Endothelial cell of umbilical vein (primary cell): ENCODE measurements at regions not wholly inside any gene's neighbourhood (a gene's known extent, or its start where the extent isn't known, plus 50 kb on each side); places are given as distances from the start of the nearest gene placed in this dataset.

Experiments
- EZH2 ChIP-seq: IDR thresholded peaks from 2 replicates; pipeline ENCODE4 v1.6.1; 2012; ENCODE audit warnings: borderline replicate concordance, low read depth, mild to moderate bottlenecking, moderate library complexity, low read length, inconsistent platforms; ENCODE audit not compliant: severe bottlenecking
- FOS ChIP-seq: IDR thresholded peaks from 2 replicates; pipeline ENCODE4 v1.6.1; 2011; ENCODE audit warnings: mild to moderate bottlenecking, low read length, moderate library complexity, borderline replicate concordance; ENCODE audit not compliant: insufficient read depth
- GATA2 ChIP-seq: IDR thresholded peaks from 2 replicates; pipeline ENCODE4 v1.7.0; 2011; ENCODE audit warnings: low read depth, mild to moderate bottlenecking, moderate library complexity, mixed read lengths, low read length; ENCODE audit not compliant: insufficient read length, insufficient read depth
- JUN ChIP-seq: IDR thresholded peaks from 2 replicates; pipeline ENCODE4 v1.6.1; 2011; ENCODE audit warnings: borderline replicate concordance, low read depth; ENCODE audit not compliant: insufficient read length, insufficient read depth
- MYC ChIP-seq: IDR thresholded peaks from one replicate; pipeline ENCODE4 v1.6.1; 2011; ENCODE audit warnings: mild to moderate bottlenecking, low read depth, low read length
- POLR2AphosphoS5 ChIP-seq: IDR thresholded peaks from 2 replicates; pipeline ENCODE4 v1.6.1; 2012; ENCODE audit warnings: low read depth, mild to moderate bottlenecking, control low read depth, low read length, moderate library complexity; ENCODE audit not compliant: insufficient read depth
- TF ChIP-seq, protein P1 (sequence below), 2 donors: IDR thresholded peaks; 1 replicate in 1 of 2; 2 replicates in 1 of 2; pipeline ENCODE4 v1.5.1; 2011; ENCODE audit warnings: low read length in 2 of 2, mild to moderate bottlenecking in 2 of 2, moderate library complexity in 2 of 2, control low read depth in 1 of 2, inconsistent platforms in 1 of 2, low read depth in 1 of 2; ENCODE audit not compliant: insufficient read depth in 1 of 2; ENCODE audit errors: extremely low read depth in 1 of 2

DNA sequence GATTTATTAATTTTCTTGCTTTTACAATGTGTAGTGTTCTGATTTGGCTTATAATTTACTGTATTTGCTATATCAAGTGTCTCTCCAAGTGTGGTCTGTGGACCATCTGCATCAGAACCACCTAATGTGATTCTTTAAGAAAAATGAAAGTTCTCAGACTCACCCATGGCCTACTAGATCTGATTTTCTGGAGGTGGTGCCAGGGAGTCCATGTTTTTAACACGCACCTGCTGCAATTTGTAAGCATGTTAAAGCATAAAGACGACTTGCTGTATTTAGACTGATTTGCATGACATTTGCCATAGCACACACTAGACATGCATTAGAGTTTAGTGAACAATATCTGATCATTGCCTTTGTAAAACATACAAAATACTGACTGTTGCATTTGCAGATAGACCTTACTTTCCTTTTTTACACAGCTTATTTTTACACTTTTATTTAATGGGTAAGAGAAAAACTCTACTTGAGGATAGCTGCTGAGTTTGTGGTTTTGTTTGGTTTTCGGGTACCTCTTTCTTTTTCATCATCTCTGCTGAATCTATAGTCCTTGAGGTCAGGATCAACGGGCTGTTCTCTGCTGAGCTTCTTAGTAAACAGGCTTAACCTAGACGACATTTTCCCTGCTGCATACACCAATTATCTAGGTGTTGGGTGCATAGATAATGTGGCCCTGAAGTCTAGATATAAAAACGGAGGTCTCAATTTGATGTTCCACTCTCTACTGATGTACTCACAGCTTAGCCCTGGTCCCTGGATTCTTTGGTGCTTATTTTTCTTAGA, 138.0 kb upstream of the ZNF366 start:
- TF ChIP-seq JUN (no peak), EZH2 (no peak), GATA2 (no peak), FOS (no peak), POLR2AphosphoS5 (no peak), MYC (no peak)
- TF ChIP-seq, protein P1, sequence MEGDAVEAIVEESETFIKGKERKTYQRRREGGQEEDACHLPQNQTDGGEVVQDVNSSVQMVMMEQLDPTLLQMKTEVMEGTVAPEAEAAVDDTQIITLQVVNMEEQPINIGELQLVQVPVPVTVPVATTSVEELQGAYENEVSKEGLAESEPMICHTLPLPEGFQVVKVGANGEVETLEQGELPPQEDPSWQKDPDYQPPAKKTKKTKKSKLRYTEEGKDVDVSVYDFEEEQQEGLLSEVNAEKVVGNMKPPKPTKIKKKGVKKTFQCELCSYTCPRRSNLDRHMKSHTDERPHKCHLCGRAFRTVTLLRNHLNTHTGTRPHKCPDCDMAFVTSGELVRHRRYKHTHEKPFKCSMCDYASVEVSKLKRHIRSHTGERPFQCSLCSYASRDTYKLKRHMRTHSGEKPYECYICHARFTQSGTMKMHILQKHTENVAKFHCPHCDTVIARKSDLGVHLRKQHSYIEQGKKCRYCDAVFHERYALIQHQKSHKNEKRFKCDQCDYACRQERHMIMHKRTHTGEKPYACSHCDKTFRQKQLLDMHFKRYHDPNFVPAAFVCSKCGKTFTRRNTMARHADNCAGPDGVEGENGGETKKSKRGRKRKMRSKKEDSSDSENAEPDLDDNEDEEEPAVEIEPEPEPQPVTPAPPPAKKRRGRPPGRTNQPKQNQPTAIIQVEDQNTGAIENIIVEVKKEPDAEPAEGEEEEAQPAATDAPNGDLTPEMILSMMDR (IDR thresholded peaks at IDR 0.05; ENCODE audit: extremely low read depth in 1 of 2, insufficient read depth in 1 of 2, low read depth in 1 of 2, low read length in 2 of 2) = no peak
